ENCODE measurements at regions not wholly inside any gene's neighbourhood (a gene's known extent, or its start where the extent isn't known, plus 50 kb on each side); places are given as distances from the start of the nearest gene placed in this dataset.

- Histone ChIP-seq H3K18ac (ENCODE audit: extremely low read depth, low read length) (no peak overlapping the region), H4K91ac (replicated peaks; ENCODE audit: insufficient read length, low read length) (no peak overlapping the region), H3K4me1 (replicated peaks in 1 of 4; ENCODE audit: control insufficient read depth in 3 of 4, insufficient read depth in 4 of 4, low read length in 3 of 4) (no peaks in the 10 kb centered on the region), H4K8ac (ENCODE audit: extremely low read depth, insufficient read depth, low read length) (no peak overlapping the region), H2BK12ac (ENCODE audit: low read depth, low read length) (no peak overlapping the region), H4K20me1 (replicated peaks in 1 of 2; ENCODE audit: control insufficient read depth in 1 of 2, insufficient read depth in 2 of 2, low read length in 2 of 2) (no peaks in the 10 kb centered on the region), H3K79me2 (ENCODE audit: control insufficient read depth in 1 of 2, insufficient read depth in 2 of 2, low read length in 2 of 2) (no peaks in the 10 kb centered on the region), H2AK5ac (ENCODE audit: low read depth, low read length) (no peak overlapping the region), H3K27ac (ENCODE audit: low read depth, low read length) (no peak overlapping the region), H3K23me2 (ENCODE audit: low read depth, low read length) (no peaks in the 10 kb centered on the region), H2BK20ac (ENCODE audit: low read length) (no peak overlapping the region), H3K79me1 (ENCODE audit: low read depth, low read length) (no peaks in the 10 kb centered on the region), H3K27me3 (replicated peaks in 1 of 4; ENCODE audit: control insufficient read depth in 3 of 4, extremely low read depth in 1 of 4, insufficient read depth in 3 of 4, low read length in 3 of 4) (no peaks in the 10 kb centered on the region), H2BK15ac (ENCODE audit: low read length) (no peak overlapping the region), H3K9me3 (ENCODE audit: insufficient read depth in 2 of 2, low read depth in 1 of 2, low read length in 1 of 2) (no peaks in the 10 kb centered on the region), H3K14ac (ENCODE audit: insufficient read length) (no peak overlapping the region), H2BK5ac (ENCODE audit: low read depth, low read length) (no peak overlapping the region), H3K4me2 (ENCODE audit: insufficient read depth in 1 of 2, low read depth in 2 of 2, low read length in 2 of 2) (no peak overlapping the region), H2AFZ (ENCODE audit: low read length) (no peak overlapping the region), H3K4ac (replicated peaks; ENCODE audit: insufficient read length, low read depth, low read length) (no peak overlapping the region), H3K9ac (replicated peaks in 1 of 4; ENCODE audit: extremely low read depth in 1 of 4, low read depth in 3 of 4, low read length in 3 of 4) (no peak overlapping the region), H3K4me3 (ENCODE audit: extremely low read depth in 1 of 4, insufficient read depth in 2 of 4, low read depth in 3 of 4, low read length in 4 of 4) (no peak overlapping the region), H4K5ac (ENCODE audit: insufficient read length, low read depth, low read length) (no peak overlapping the region), H3K23ac (ENCODE audit: insufficient read length) (no peak overlapping the region), H3K56ac (replicated peaks; ENCODE audit: insufficient read length, low read depth, low read length) (no peak overlapping the region), H3K36me3 (ENCODE audit: control insufficient read depth in 2 of 4, insufficient read depth in 4 of 4, low read length in 3 of 4) (no peaks in the 10 kb centered on the region), H2BK120ac (replicated peaks; ENCODE audit: low read depth, low read length) (no peak overlapping the region)
- DNase-seq (ENCODE audit: low read depth in 1 of 2, low spot score in 2 of 2), result no peak
- ChIA-PET CTCF (ENCODE audit: partially characterized antibody) (interaction anchor here (0.8 to 1.7 kb wide), 4 partner anchors 9 to 591 kb away, joined by 3 to 5 read pairs (median 3); no protein-coding TSS in a partner anchor), POLR2A (ENCODE audit: partially characterized antibody) (no interaction called here)
- FAIRE-seq, result no peak
- 87% methylated on average over 2 of the region's 2 CpGs; no CpG with 5 or more reads in 1 of the 2 experiments for WGBS, 2 experiments (ENCODE audit: extremely low coverage in 1 of 2, insufficient coverage in 1 of 2, insufficient read length in 1 of 2, insufficient replicate concordance in 2 of 2, low coverage in 1 of 2, low lambda C conversion rate in 2 of 2, missing lambda C conversion rate in 1 of 2)
- TF ChIP-seq POU5F1 (IDR thresholded peaks at IDR 0.05; ENCODE audit: low read depth, low read length) (no peak), PHF8 (conservative IDR thresholded peaks at IDR 0.05; ENCODE audit: low read depth, low read length) (no peak), KDM4A (IDR thresholded peaks at IDR 0.05; ENCODE audit: low read depth, low read length, severe bottlenecking) (no peak), EP300 (IDR thresholded peaks at IDR 0.05; ENCODE audit: borderline replicate concordance in 1 of 2, low read depth in 2 of 2, low read length in 2 of 2) (no peak), TEAD4 (IDR thresholded peaks at IDR 0.05; ENCODE audit: low read depth, low read length) (no peak), SIRT6 (IDR thresholded peaks at IDR 0.05; ENCODE audit: low read length) (no peak), CBX5 (IDR thresholded peaks at IDR 0.05; ENCODE audit: low read depth, low read length) (no peak), SP2 (IDR thresholded peaks at IDR 0.05; ENCODE audit: low read length) (no peak), KDM1A (IDR thresholded peaks at IDR 0.05; ENCODE audit: borderline replicate concordance, low read length) (no peak), ZNF274 (IDR thresholded peaks at IDR 0.05; ENCODE audit: borderline replicate concordance, extremely low read depth, low read length) (no peak), HDAC2 (IDR thresholded peaks at IDR 0.05; ENCODE audit: borderline replicate concordance in 1 of 2, low read depth in 2 of 2, low read length in 2 of 2) (no peak), CTCF (IDR thresholded peaks at IDR 0.05; ENCODE audit: control extremely low read depth in 1 of 3, insufficient read depth in 1 of 3, low read depth in 1 of 3, low read length in 3 of 3) (no peak)
Measured at GRCh38 chr12:102760322-102760721, 156.7 kb downstream of the PAH start.

Measured in H1 (cell line).